GM12875 (cell line): ENCODE measurements at regions not wholly inside any gene's neighbourhood (a gene's known extent, or its start where the extent isn't known, plus 50 kb on each side); places are given as distances from the start of the nearest gene placed in this dataset.

Experiments
- H3K4me3 ChIP-seq: one replicate; pipeline ENCODE4 v1.5.1; 2011; ENCODE audit warnings: low read depth, low read length, control low read depth
- CTCF ChIP-seq: IDR thresholded peaks from 2 replicates; pipeline ENCODE4 v1.5.1; 2011; ENCODE audit warnings: low read depth, mild to moderate bottlenecking, control low read depth, inconsistent platforms, low read length, moderate library complexity, borderline replicate concordance; ENCODE audit not compliant: insufficient read depth

- H3K4me3 ChIP-seq, result no peak overlapping the region
- TF ChIP-seq CTCF, result no peak
These were observed 591.9 kb downstream of the LRRC70 start for GRCh38 chr5:63170486-63170885.

DNA sequence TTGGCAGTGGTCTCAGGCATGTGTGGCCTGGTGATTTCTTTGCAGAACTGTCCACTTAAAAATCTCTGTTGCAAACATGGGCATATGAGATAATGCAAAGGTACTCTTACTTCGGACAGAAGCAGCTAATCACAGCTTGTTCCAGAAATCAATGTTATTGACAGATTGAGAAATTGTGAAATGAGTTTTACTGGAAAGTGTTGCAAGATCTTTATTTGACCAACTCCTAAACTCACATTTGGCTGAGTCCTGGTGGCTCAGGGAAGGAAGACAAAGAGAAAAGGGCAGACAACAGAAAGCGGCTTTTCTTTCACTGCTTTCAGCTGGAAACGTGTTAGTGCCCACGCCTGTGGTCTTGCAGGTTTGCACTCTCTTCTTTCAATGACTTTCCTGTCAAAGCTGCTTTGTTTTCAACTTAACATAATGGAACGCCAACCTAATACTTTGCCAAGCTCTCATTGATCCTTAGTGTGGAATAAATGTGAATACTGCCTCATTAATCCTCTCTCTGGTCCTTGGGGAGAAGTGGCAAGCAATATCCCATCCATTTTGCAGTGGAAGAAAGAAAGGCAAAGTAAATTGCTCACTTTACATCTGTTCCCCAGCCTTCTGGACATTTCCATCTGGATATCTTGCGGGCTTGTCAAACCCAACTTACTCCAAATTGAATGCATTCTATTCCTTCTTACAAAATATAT, 586.4 kb downstream of the LRRC70 start:
- TF ChIP-seq CTCF, result no peak
- no peak overlapping the region for H3K4me3 ChIP-seq

GRCh38 chr5:63164339-63164738, 585.7 kb downstream of the LRRC70 start:
- TF ChIP-seq CTCF, result no peak
- H3K4me3 ChIP-seq, result no peak overlapping the region

DNA sequence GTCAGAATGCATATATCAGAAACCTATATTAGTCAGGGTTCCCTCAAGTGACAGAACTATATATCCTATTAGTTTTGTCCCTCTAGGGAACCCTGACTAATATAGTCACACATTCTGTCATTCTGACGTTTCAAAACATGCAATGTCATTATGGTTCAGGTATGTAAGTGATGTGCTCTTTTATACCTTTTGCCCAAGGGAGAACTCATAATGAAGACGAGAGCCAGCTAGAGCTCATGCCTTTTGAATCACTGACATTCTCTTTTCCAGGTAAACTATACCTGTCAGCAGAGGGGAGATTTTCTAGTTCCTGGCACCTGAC, 576.7 kb downstream of the LRRC70 start:
- no peak overlapping the region for H3K4me3 ChIP-seq
- no peak for TF ChIP-seq CTCF

DNA sequence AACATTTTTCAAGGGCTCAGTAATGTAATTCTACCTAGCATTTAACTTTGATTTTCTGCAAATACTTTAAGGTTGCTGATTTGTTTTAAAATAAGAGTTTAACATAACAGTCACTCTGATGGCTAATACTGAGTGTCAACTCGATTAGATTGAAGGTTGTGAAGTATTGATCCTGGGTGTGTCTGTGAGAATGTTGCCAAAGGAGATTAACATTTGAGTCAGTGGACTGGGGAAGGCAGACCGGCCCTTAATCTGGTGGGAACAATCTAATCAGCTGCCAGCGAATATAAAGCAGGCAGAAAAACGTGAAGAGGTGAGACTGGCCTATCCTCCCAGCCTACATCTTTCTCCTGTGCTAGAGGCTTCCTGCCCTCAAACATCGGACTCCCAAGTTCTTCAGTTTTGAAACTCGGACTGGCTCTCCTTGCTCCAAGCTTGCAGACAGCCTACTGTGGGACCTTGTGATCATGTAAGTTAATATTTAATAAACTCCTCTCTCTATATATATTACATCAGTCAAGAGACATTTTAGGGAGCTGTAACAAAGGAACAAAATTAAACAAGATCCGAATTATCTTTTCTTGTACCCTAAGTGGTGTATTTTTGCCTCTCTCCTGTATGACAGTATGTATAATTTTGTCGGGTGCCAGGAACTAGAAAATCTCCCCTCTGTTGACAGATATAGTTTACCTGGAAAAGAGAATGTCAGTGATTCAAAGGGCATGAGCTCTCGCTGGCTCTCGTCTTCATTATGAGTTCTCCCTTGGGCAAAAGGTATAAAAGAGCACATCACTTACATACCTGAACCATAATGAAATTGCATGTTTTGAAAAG, 576.1 kb downstream of the LRRC70 start:
- TF ChIP-seq CTCF, result no peak
- no peak overlapping the region for H3K4me3 ChIP-seq

DNA sequence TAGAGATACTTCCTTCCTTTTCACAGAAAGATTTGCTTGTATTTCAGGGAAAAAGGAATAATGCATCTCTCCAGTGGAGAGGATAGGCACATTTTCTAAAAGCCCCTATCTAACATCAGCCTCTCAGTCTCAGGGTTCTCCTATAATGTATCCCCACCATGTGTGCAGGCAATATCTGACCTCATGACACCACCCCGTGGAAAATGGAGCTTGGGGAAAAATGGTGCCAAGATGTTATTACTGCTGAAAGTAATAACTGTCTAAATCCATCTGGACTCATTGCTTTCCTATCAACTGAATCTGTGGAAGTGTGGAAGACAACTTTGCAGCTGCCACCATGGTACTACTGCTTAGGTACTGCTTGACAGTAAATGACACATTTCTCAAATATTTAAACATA, 574.3 kb downstream of the LRRC70 start:
- no peak for TF ChIP-seq CTCF
- H3K4me3 ChIP-seq, result no peak overlapping the region

GRCh38 chr5:63145167-63145566, 566.5 kb downstream of the LRRC70 start:
- H3K4me3 ChIP-seq, result no peak overlapping the region
- TF ChIP-seq CTCF, result no peak
